A172 (cell line): ENCODE measurements at regions not wholly inside any gene's neighbourhood (a gene's known extent, or its start where the extent isn't known, plus 50 kb on each side); places are given as distances from the start of the nearest gene placed in this dataset.
A peak's percentile ranks its signal among the peaks of the same experiment; 100 is the strongest.

Experiments used
- DNase-seq: peaks from one replicate; pipeline ENCODE4 v3.0.0-alpha.2; 2015; ENCODE audit warnings: low spot score

- no peak for DNase-seq
Observed at GRCh38 chr21:20644552-20644951, 353.7 kb upstream of the NCAM2 start.

- DNase-seq = no peak
Observed at GRCh38 chr21:20645344-20645743, 352.9 kb upstream of the NCAM2 start.

- DNase-seq = no peak
Observed at GRCh38 chr21:20646431-20647165, 351.6 kb upstream of the NCAM2 start.

GRCh38 chr21:20647607-20648006 is 350.6 kb upstream of the NCAM2 start:
- no peak for DNase-seq

GRCh38 chr21:20649231-20649630 is 349.0 kb upstream of the NCAM2 start:
- no peak for DNase-seq

GRCh38 chr21:20652846-20653245 is 345.4 kb upstream of the NCAM2 start:
- DNase-seq = no peak

GRCh38 chr21:20661246-20661645 is 337.0 kb upstream of the NCAM2 start:
- no peak for DNase-seq

- DNase-seq = no peak
Observed at GRCh38 chr21:20661745-20662422, 336.3 kb upstream of the NCAM2 start.

- DNase-seq = no peak
Observed at GRCh38 chr21:20662514-20662913, 335.7 kb upstream of the NCAM2 start.

- DNase-seq = no peak
Observed at GRCh38 chr21:20667931-20668330, 330.3 kb upstream of the NCAM2 start.

- DNase-seq = no peak
Observed at GRCh38 chr21:20685475-20685874, 312.7 kb upstream of the NCAM2 start.

GRCh38 chr21:20698585-20698984 is 299.6 kb upstream of the NCAM2 start:
- no peak for DNase-seq

- DNase-seq = no peak
Observed at GRCh38 chr21:20701235-20701634, 297.0 kb upstream of the NCAM2 start.

GRCh38 chr21:20703112-20703767 is 295.0 kb upstream of the NCAM2 start:
- no peak for DNase-seq

- DNase-seq = peak; percentile 25
Observed at GRCh38 chr21:20720623-20721022, 277.6 kb upstream of the NCAM2 start.

GRCh38 chr21:20721151-20721550 is 277.1 kb upstream of the NCAM2 start:
- DNase-seq = peak; percentile 9

- no peak for DNase-seq
Observed at GRCh38 chr21:20728691-20729090, 269.5 kb upstream of the NCAM2 start.

GRCh38 chr21:20729376-20729775 is 268.8 kb upstream of the NCAM2 start:
- no peak for DNase-seq

- no peak for DNase-seq
Observed at GRCh38 chr21:20730441-20730840, 267.8 kb upstream of the NCAM2 start.

- DNase-seq = no peak
Observed at GRCh38 chr21:20735257-20735656, 263.0 kb upstream of the NCAM2 start.

GRCh38 chr21:20737227-20737913 is 260.8 kb upstream of the NCAM2 start:
- no peak for DNase-seq

GRCh38 chr21:20739421-20739820 is 258.8 kb upstream of the NCAM2 start:
- DNase-seq = peak; percentile 1
